Endothelial cell of umbilical vein (primary cell): ENCODE measurements at regions not wholly inside any gene's neighbourhood (a gene's known extent, or its start where the extent isn't known, plus 50 kb on each side); places are given as distances from the start of the nearest gene placed in this dataset.

ENCODE experiments used
- BruUV-seq: library from RNA; stranded (reverse); fragments of 400-500 nt; replicated peaks from 2 replicates; lab custom pipeline; 2021; lab: Mats Ljungman, UMichigan
- CTCF ChIA-PET: fragments of 300-600, 350-600 bp; sonication (Branson Sonifier 250); formaldehyde crosslinking; loops from one replicate; lab custom pipeline; 2021; ENCODE audit warnings: antibody characterized with exemption, inconsistent platforms; lab: Charles Lee
- POLR2A ChIA-PET: fragments of 300-600, 350-600 bp; sonication (Branson Sonifier 250); formaldehyde crosslinking; loops from one replicate; lab custom pipeline; 2021; ENCODE audit warnings: antibody characterized with exemption, inconsistent platforms; lab: Charles Lee
- DNase-seq: peaks from one replicate; pipeline ENCODE4 v3.0.0-alpha.2; 2011; ENCODE audit warnings: low read depth, low spot score
- FAIRE-seq: peaks from 2 replicates; lab custom pipeline; 2011; peaks lifted over from hg19 to GRCh38; lab: Jason Lieb, UNC
- H2AFZ ChIP-seq: 2 replicates; pipeline ENCODE4 v1.6.0; 2012; ENCODE audit warnings: low read depth, low read length, control low read depth, inconsistent platforms
- H3K27ac ChIP-seq: 2 replicates; pipeline ENCODE4 v1.5.1; 2011; ENCODE audit warnings: low read depth, mild to moderate bottlenecking, control low read depth, low read length, moderate library complexity; ENCODE audit not compliant: insufficient read depth
- H3K27me3 ChIP-seq, 2 experiments: 2 replicates each; pipeline versions ENCODE4 v1.6.0 to v1.6.1; 2011; ENCODE audit warnings: low read length in 2 of 2, mixed read lengths in 1 of 2; ENCODE audit not compliant: control insufficient read depth in 2 of 2, insufficient read depth in 2 of 2
- H3K36me3 ChIP-seq, 2 experiments: 2 replicates in 1 of 2; 3 replicates in 1 of 2; pipeline ENCODE4 v1.5.1; 2011; ENCODE audit warnings: low read length in 2 of 2, mild to moderate bottlenecking in 1 of 2, moderate library complexity in 1 of 2; ENCODE audit not compliant: control insufficient read depth in 2 of 2, insufficient read depth in 2 of 2; ENCODE audit errors: extremely low read depth in 1 of 2
- H3K4me1 ChIP-seq: 3 replicates; pipeline ENCODE4 v1.5.1; 2011; ENCODE audit warnings: mild to moderate bottlenecking, low read length; ENCODE audit not compliant: control insufficient read depth, insufficient read depth; ENCODE audit errors: extremely low read depth
- H3K4me2 ChIP-seq: 2 replicates; pipeline ENCODE4 v1.6.1; 2011; ENCODE audit warnings: low read length, control low read depth, mixed read lengths; ENCODE audit not compliant: insufficient read depth
- H3K4me3 ChIP-seq, 3 experiments: fragments of 200-600 bp in 1 of 3; sonication (generic), shearing (Covaris generic) in 1 of 3; replicated peaks in 1 of 3; 2 replicates each; pipeline ENCODE4 v1.5.1; 2011 to 2016; ENCODE audit warnings: control low read depth in 3 of 3, low read length in 3 of 3, mild to moderate bottlenecking in 2 of 3, inconsistent platforms in 1 of 3, low read depth in 1 of 3, moderate library complexity in 1 of 3; ENCODE audit not compliant: insufficient read depth in 1 of 3
- H3K79me2 ChIP-seq: 2 replicates; pipeline ENCODE4 v1.6.0; 2012; ENCODE audit warnings: low read length, inconsistent platforms; ENCODE audit not compliant: control insufficient read depth, insufficient read depth
- H3K9ac ChIP-seq: replicated peaks from 2 replicates; pipeline ENCODE3; 2011; ENCODE audit warnings: low read length, control low read depth; ENCODE audit not compliant: insufficient read depth; ENCODE audit errors: extremely low read depth
- H3K9me1 ChIP-seq: replicated peaks from 3 replicates; pipeline ENCODE4 v1.6.0; 2011; ENCODE audit warnings: mild to moderate bottlenecking, low read length; ENCODE audit not compliant: control insufficient read depth, insufficient read depth; ENCODE audit errors: extremely low read depth
- H3K9me3 ChIP-seq: replicated peaks from 2 replicates; pipeline ENCODE4 v1.5.1; 2012; ENCODE audit warnings: low read length, inconsistent platforms; ENCODE audit not compliant: control insufficient read depth, insufficient read depth
- H4K20me1 ChIP-seq: replicated peaks from 2 replicates; pipeline ENCODE3; 2011; ENCODE audit warnings: mild to moderate bottlenecking, low read length; ENCODE audit not compliant: control insufficient read depth, insufficient read depth; ENCODE audit errors: extremely low read depth
- FOS ChIP-seq: IDR thresholded peaks from 2 replicates; pipeline ENCODE4 v1.6.1; 2011; ENCODE audit warnings: mild to moderate bottlenecking, low read length, moderate library complexity, borderline replicate concordance; ENCODE audit not compliant: insufficient read depth
- GATA2 ChIP-seq: IDR thresholded peaks from 2 replicates; pipeline ENCODE4 v1.7.0; 2011; ENCODE audit warnings: low read depth, mild to moderate bottlenecking, moderate library complexity, mixed read lengths, low read length; ENCODE audit not compliant: insufficient read length, insufficient read depth
- JUN ChIP-seq: IDR thresholded peaks from 2 replicates; pipeline ENCODE4 v1.6.1; 2011; ENCODE audit warnings: borderline replicate concordance, low read depth; ENCODE audit not compliant: insufficient read length, insufficient read depth
- MYC ChIP-seq: IDR thresholded peaks from one replicate; pipeline ENCODE4 v1.6.1; 2011; ENCODE audit warnings: mild to moderate bottlenecking, low read depth, low read length
- POLR2A ChIP-seq: IDR thresholded peaks from 2 replicates; pipeline ENCODE4 v1.6.1; 2012; ENCODE audit warnings: low read depth, mild to moderate bottlenecking, control low read depth, low read length
- POLR2AphosphoS5 ChIP-seq: IDR thresholded peaks from 2 replicates; pipeline ENCODE4 v1.6.1; 2012; ENCODE audit warnings: low read depth, mild to moderate bottlenecking, control low read depth, low read length, moderate library complexity; ENCODE audit not compliant: insufficient read depth
- dilution Hi-C: fragments of 300-500 bp; cut with MboI; formaldehyde crosslinking; loops from one replicate; pipeline ENCODE4 v1.15.0; 2019; ENCODE audit warnings: low sequenced_read_pairs; ENCODE audit not compliant: extremely low pct_ligation_motif_present
- intact Hi-C: fragments of 100-400 bp; cut with micrococcal nuclease; formaldehyde crosslinking; loops from one replicate; pipeline ENCODE4 v1.10.0; 2022
- TF ChIP-seq, protein P1 (sequence below), 2 donors: IDR thresholded peaks; 1 replicate in 1 of 2; 2 replicates in 1 of 2; pipeline ENCODE4 v1.5.1; 2011; ENCODE audit warnings: low read length in 2 of 2, mild to moderate bottlenecking in 2 of 2, moderate library complexity in 2 of 2, control low read depth in 1 of 2, inconsistent platforms in 1 of 2, low read depth in 1 of 2; ENCODE audit not compliant: insufficient read depth in 1 of 2; ENCODE audit errors: extremely low read depth in 1 of 2
- TF ChIP-seq, protein P2 (sequence below): IDR thresholded peaks from 2 replicates; pipeline ENCODE4 v1.6.1; 2011; ENCODE audit not compliant: insufficient read depth, insufficient read length

DNA sequence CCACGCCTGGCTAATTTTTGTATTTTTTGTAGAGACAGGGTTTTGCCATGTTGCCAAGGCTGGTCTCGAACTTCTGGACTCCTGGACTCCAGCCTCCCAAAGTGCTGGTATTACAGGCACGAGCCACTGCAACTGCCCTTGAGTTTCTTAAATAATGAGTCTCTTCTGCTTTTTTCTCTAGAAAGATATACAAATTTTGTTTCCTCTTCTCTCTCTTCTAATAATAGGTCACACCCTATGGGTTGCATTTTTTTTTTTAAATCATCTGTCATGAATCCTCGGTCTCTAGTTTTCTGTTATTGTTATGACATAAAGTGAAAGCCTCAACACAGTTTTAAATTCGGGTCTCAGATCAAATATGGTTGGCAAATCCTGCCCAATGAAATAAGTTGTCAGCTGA, 111.2 kb downstream of the IL12A start:
- Histone ChIP-seq H2AFZ (no peak overlapping the region), H3K9me1 (no peaks in the 10 kb centered on the region), H3K36me3 (no peaks in the 10 kb centered on the region), H3K79me2 (no peaks in the 10 kb centered on the region), H3K9me3 (no peaks in the 10 kb centered on the region), H3K4me2 (no peak overlapping the region), H3K9ac (no peak overlapping the region), H4K20me1 (no peaks in the 10 kb centered on the region), H3K4me1 (no peaks in the 10 kb centered on the region), H3K27ac (no peak overlapping the region), H3K4me3 (no peak overlapping the region), H3K27me3 (peaks cover 0 to 4% of the 10 kb centered on the region in 2 experiments)
- FAIRE-seq (no peak), DNase-seq (no peak)
- dilution Hi-C loops (no loop called here), intact Hi-C loops (no loop called here)
- BruUV-seq = no TSS peak
- TF ChIP-seq, protein P1, sequence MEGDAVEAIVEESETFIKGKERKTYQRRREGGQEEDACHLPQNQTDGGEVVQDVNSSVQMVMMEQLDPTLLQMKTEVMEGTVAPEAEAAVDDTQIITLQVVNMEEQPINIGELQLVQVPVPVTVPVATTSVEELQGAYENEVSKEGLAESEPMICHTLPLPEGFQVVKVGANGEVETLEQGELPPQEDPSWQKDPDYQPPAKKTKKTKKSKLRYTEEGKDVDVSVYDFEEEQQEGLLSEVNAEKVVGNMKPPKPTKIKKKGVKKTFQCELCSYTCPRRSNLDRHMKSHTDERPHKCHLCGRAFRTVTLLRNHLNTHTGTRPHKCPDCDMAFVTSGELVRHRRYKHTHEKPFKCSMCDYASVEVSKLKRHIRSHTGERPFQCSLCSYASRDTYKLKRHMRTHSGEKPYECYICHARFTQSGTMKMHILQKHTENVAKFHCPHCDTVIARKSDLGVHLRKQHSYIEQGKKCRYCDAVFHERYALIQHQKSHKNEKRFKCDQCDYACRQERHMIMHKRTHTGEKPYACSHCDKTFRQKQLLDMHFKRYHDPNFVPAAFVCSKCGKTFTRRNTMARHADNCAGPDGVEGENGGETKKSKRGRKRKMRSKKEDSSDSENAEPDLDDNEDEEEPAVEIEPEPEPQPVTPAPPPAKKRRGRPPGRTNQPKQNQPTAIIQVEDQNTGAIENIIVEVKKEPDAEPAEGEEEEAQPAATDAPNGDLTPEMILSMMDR (IDR thresholded peaks at IDR 0.05; ENCODE audit: extremely low read depth in 1 of 2, insufficient read depth in 1 of 2, low read depth in 1 of 2, low read length in 2 of 2) = no peak
- no peak for TF ChIP-seq GATA2
- no peak for TF ChIP-seq MYC
- TF ChIP-seq POLR2A = no peak
- TF ChIP-seq POLR2AphosphoS5 = no peak
- TF ChIP-seq JUN = no peak
- TF ChIP-seq, protein P2, sequence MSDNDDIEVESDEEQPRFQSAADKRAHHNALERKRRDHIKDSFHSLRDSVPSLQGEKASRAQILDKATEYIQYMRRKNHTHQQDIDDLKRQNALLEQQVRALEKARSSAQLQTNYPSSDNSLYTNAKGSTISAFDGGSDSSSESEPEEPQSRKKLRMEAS = no peak
- no peak for TF ChIP-seq FOS
- ChIA-PET POLR2A (no interaction called here), CTCF (interaction anchor here (0.7 to 1.3 kb wide), 5 partner anchors 12 to 913 kb away, joined by 3 to 5 read pairs (median 4); no protein-coding TSS in a partner anchor)
